AG08395 (cell line): ENCODE measurements at regions not wholly inside any gene's neighbourhood (a gene's known extent, or its start where the extent isn't known, plus 50 kb on each side); places are given as distances from the start of the nearest gene placed in this dataset.
"Not testable (repeated sequence)": the region's sequence is repeated elsewhere in the genome, so short reads cannot be mapped to it uniquely, and the experiment has no call there.

ENCODE experiments used
- DNase-seq: peaks from one replicate; pipeline ENCODE4 v3.0.0; 2012; ENCODE audit warnings: mixed read lengths, low spot score

DNA sequence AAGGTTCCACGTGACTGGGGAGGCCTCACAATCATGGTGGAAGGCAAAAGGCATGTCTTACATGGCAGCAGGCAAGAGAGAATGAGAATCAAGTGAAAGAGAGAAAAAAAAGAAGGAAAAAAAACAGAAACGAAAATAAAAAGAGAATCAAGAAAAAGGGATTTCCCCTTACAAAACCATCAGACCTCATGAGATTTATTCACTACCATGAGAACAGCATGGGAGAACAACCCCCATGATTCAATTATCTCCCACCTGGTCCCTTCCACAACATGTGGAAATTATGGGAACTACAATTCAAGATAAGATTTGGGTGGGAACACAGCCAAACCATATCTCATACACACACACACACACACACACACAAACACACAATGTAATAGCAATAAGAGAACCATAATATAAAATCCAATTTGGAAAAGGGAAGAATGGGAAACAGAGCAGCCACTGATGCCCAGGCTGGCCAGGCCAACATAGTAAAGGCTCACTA is 90.6 kb upstream of the C1QTNF7 start:
- not testable (repeated sequence) for DNase-seq

DNA sequence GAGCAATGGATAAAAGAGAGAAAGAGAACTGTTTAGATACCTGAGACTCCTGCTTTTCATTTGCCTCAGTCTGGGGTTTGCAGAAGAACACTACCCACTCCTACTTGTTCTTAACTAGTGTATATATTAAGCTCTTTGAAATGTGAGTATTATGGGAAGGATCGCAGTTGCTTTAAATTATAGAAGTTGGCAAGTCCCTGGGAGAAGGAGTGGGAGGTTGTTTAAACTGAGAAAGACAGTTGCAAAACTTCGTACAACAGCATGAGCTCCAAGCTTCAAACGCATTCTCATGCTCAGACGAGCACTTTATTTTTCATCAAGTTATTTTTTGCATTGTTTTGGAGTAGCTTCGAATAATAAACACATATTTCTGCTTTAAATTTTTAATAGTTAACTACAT is 88.1 kb upstream of the C1QTNF7 start:
- DNase-seq: no peak

- no peak for DNase-seq
Measured at GRCh38 chr4:15340332-15340731, 87.5 kb upstream of the C1QTNF7 start.

DNA sequence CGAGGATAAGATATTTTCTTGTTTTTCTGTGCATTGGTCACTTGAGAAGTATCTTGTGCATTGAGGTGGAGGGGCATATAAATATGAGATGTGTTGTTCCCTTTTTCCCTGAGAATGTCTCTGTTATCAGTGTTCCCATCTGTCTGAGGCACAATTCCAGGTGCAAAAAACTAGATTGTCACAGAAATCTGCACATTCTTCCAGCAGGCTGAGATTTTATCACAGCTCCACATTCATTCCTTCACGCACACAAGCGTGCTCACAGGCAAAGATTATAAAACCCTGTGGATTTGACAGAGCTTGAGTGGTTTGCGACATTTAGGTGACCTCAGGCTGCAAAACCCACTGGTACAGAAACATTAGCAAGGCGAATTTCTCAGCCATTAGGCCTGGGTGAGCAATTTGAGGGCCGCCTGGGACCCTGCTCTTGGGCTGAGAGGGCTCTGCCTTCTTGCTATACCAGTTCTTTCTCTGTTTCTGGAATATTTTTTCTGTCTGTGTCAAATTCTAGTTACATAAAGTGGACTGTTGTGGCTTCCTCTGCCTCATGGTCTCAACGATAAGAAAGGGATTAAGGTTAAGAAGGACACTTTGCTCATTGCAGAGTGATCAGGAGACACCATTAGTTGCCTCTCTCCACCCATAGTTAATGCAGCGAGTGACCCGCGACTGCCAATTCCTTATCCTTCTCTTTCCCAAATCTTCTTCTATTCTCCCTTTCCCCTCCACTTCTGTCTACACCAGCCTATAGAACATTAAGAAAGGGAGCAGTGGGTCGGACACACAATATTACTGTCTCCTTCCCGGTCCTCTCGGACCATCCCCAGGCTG is 86.7 kb upstream of the C1QTNF7 start:
- no peak for DNase-seq

GRCh38 chr4:15341733-15342300 is 86.0 kb upstream of the C1QTNF7 start:
- no peak for DNase-seq

DNA sequence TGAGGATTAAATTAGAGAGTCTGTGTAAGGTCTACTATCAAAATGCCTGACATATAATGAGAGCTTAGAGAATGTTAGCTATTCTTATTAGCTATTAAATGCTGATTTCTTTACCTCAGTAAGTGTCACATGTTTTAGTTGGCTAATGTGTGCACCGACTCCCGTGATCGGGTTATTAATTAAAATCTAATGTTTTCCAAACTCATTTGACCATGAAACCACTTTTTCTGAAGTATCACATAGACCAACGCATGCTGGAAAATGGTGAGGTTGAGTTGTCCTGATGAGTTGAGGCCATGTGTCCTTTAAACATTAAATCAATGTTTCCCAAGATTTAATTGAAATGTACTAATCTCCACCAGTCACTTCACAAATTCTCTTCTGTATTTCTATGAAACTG is 84.8 kb upstream of the C1QTNF7 start:
- DNase-seq: no peak

DNA sequence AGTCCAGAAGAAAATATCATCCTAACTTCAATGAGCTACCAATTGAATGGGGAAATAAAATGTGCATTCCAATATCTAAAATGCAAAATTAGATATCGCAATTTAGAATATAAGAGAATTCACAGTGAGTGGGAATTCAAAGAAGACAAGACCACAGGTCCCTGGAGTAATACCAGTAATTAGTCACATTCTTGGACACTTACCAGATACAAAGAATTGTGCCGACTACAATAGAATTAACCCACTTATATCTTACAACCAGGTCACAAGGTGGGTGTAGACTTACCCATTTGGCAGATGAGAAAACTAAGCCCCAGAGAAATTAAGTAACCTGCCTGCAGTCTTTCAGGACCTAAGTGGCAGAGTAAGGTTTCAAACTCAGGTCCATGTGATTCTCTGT is 84.3 kb upstream of the C1QTNF7 start:
- DNase-seq: no peak

DNA sequence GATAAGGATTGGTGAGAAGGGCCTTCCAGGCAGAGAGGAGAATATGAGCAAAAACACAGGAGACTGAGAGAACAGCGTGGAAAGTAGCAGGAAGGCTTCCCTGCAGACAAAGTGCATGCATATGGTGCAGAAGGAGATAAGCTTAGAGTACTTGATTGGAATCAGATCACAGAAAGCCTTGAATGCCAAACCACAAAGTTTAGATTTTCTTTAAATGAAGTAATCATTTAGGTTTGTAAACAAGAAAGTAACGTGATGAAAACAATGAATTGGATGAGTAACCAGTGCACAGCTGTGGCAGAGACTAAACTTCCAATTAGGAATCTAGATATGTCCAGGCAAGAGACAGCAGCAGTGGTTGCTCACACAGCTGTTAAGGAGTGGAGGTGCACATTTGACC is 83.8 kb upstream of the C1QTNF7 start:
- peak; percentile 68 for DNase-seq

DNA sequence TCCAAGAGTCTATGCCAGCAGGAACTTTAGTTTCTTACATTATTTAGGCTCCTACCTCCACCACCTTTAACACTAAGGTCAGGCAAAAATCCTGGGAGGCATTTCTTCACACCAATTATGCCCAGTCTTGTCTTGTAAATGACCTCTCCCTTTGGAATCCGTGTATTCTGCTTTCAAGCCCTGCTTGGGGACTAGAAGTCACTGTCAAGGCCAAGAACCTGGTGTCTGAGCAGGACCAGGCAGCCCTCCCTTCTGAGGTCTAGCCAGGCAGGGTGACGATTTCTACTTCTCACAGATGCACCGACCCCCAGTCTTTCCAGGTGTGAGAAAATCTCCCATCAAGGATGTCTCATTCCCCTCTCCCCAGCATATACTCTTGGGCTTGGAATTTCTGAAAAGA is 82.7 kb upstream of the C1QTNF7 start:
- DNase-seq: no peak

DNA sequence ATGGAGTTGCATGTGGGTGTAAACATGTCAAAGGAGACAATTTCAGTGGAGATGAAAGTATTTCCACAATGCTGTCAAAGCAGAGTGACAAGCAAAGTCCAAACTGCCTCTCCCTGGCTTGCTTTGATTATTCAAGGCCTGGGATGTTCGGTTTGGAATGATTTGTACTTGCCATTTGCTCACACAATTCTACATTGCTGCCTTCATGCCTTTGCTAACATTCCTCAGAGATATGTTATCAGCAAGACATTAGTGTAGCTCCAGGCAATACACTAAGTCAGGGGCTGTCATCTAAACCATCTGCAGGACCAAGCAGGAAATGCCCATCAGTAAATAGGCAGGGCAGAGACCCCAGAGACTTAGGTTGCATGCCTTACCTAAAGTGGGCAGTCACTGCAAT is 79.6 kb upstream of the C1QTNF7 start:
- DNase-seq: no peak

GRCh38 chr4:15348695-15349094 is 79.1 kb upstream of the C1QTNF7 start:
- no peak for DNase-seq

DNA sequence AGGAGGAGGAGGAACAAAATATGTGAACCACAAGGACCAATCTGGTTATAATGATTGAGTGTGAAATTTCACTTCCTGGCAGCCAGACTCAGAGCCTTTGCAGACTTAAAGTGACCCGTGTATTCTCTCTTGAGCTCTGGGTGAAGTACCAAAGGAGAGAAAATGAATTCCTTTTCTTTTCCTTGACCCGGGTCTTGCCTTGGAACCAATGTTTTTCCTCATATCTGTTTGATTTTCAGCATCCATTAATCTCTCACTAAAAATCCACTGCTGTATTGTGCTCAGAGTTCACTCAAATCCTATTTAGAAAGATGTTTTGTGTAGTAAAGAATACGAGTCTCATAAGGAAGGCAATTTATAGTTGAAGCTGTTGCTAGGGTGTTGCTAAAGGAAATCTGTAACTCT is 78.3 kb upstream of the C1QTNF7 start:
- peak; percentile 33 for DNase-seq

GRCh38 chr4:15349965-15350364 is 77.9 kb upstream of the C1QTNF7 start:
- DNase-seq: no peak

DNA sequence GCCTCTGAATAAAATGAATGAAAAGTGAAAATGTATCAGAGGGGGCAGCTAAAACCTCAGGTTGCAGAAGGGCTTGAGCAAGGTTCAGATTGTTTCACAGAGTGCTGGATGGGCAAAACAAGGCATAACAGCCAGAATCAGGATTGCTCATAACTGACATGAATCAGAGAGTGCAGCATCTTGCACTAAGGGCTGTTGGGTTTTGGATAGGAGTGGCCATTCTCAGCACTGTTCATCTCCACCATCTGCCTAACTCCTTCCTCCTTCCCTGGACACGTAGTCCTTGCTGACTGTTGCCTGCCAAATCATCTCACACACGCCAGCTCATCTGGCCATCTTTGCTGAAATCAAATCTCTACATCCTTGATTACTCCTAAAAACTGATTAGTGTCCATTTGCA is 75.3 kb upstream of the C1QTNF7 start:
- peak; percentile 41 for DNase-seq

DNA sequence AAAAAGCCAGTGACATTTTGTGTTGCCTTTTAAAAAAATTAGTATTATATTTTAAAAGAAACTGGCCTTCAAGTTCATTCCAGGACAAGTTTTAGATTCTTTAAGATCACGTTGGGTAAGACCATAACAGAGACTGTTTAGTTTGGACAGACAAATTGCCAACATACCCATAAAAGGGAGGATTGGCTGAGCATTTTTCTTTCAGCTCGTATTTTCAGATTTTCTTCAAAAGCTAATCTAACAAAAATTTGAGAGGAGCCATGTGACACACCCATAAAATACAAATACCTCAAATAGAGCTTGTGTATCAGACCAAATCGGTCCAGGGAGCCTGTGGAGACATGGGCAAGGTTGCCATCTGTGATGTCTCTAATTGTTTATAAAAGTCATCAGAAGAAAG is 74.6 kb upstream of the C1QTNF7 start:
- DNase-seq: no peak

GRCh38 chr4:15354371-15355297 is 73.2 kb upstream of the C1QTNF7 start:
- DNase-seq: no peak

- no peak for DNase-seq
Measured at GRCh38 chr4:15361529-15361928, 66.3 kb upstream of the C1QTNF7 start.

GRCh38 chr4:15362541-15362940 is 65.3 kb upstream of the C1QTNF7 start:
- DNase-seq: no peak

GRCh38 chr4:15364183-15364582 is 63.6 kb upstream of the C1QTNF7 start:
- DNase-seq: no peak

DNA sequence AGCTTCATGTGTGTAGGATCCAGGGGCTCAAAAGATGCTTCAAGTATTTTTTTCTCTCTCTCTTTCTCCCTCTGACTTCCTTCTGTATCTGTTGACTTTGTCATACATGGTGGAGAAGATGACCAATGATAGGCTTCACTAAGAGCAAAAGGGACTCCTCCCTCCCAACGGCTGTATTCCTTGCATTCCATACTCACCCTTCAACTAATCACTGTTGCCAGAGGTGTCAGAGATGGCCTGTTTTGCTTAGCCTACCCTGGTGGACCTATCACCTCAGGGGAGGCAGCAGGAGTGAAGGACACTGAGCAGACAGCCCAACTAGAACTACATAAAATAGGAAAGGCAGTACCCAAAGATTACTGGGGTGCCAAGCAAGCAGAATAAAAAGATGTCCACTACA is 62.2 kb upstream of the C1QTNF7 start:
- DNase-seq: no peak

DNA sequence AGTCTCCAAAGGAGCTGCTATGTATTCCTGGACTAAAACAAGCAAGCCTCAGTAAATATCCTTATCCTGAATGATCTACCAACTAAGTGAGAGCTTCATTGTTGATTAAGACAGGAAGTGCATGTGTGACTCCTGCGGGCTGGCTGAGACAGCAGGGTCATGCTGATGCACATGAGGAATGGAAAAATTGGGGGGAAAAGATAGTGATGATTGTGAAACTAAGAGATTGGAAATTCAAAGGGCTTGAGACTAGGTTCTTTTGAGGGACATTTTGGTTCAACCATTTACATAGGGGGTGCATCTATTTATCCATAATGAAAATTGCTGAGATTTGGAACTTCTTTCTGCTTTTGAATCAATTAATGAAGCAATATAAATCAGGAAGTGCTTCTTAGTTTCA is 61.1 kb upstream of the C1QTNF7 start:
- DNase-seq: peak; percentile 10

- peak; percentile 78 for DNase-seq
Measured at GRCh38 chr4:15368856-15369255, 59.0 kb upstream of the C1QTNF7 start.

- DNase-seq: no peak
Measured at GRCh38 chr4:15370296-15370695, 57.5 kb upstream of the C1QTNF7 start.
